SU-DHL-6 (cell line): ENCODE measurements at regions not wholly inside any gene's neighbourhood (a gene's known extent, or its start where the extent isn't known, plus 50 kb on each side); places are given as distances from the start of the nearest gene placed in this dataset.

ENCODE experiments used
- H2AFZ ChIP-seq: fragments of 200-600 bp; sonication (generic); 2 replicates; pipeline ENCODE4 v1.6.1; 2014; ENCODE audit warnings: low read depth, mild to moderate bottlenecking, moderate library complexity, mixed read lengths, antibody characterized with exemption, low read length; ENCODE audit not compliant: severe bottlenecking
- H3F3A ChIP-seq: fragments of 200-600 bp; shearing (Covaris generic); 2 replicates; pipeline ENCODE4 v1.6.0; 2016; ENCODE audit warnings: antibody characterized with exemption, mild to moderate bottlenecking; ENCODE audit not compliant: insufficient read depth
- H3K27ac ChIP-seq: fragments of 200-600 bp; sonication (generic); 2 replicates; pipeline ENCODE4 v1.5.1; 2016; ENCODE audit warnings: low read depth, mild to moderate bottlenecking, low read length, moderate library complexity, mixed read lengths
- H3K27me3 ChIP-seq: fragments of 200-600 bp; sonication (generic), shearing (Covaris generic); 2 replicates; pipeline ENCODE4 v1.6.0; 2014; ENCODE audit warnings: mild to moderate bottlenecking, low read length
- H3K36me3 ChIP-seq: fragments of 200-600 bp; sonication (generic); 2 replicates; pipeline ENCODE4 v1.6.1; 2014; ENCODE audit warnings: mild to moderate bottlenecking, low read length, mixed read lengths
- H3K4me2 ChIP-seq: fragments of 300-600, 200-600 bp; shearing (Covaris generic), sonication (generic); 2 replicates; pipeline ENCODE4 v1.6.0; 2014; ENCODE audit warnings: low read length, low read depth, mild to moderate bottlenecking; ENCODE audit not compliant: poor library complexity, severe bottlenecking
- H3K4me3 ChIP-seq: fragments of 200-600 bp; sonication (generic); 2 replicates; pipeline ENCODE4 v1.5.1; 2014; ENCODE audit warnings: antibody characterized with exemption, low read length, mild to moderate bottlenecking, mixed read lengths; ENCODE audit not compliant: insufficient read depth, poor library complexity, severe bottlenecking
- H3K79me2 ChIP-seq: fragments of 200-600 bp; sonication (generic); 2 replicates; pipeline ENCODE4 v1.6.1; 2014; ENCODE audit warnings: mild to moderate bottlenecking, low read length, moderate library complexity; ENCODE audit not compliant: insufficient read depth
- H3K9ac ChIP-seq: fragments of 200-600 bp; sonication (generic); 2 replicates; pipeline ENCODE4 v1.7.0; 2014; ENCODE audit warnings: mild to moderate bottlenecking, low read length
- H3K9me2 ChIP-seq: fragments of 200-600 bp; sonication (generic); replicated peaks from 2 replicates; pipeline ENCODE4 v1.6.1; 2014; ENCODE audit warnings: low read length; ENCODE audit not compliant: insufficient read depth
- H3K9me3 ChIP-seq: fragments of 200-600 bp; sonication (generic); 2 replicates; pipeline ENCODE4 v1.6.1; 2014; ENCODE audit warnings: low read length, mixed read lengths; ENCODE audit not compliant: insufficient read depth
- H4K20me1 ChIP-seq: fragments of 200-600 bp; sonication (generic); 2 replicates; pipeline ENCODE4 v1.6.1; 2014; ENCODE audit warnings: low read depth, mild to moderate bottlenecking, antibody characterized with exemption, low read length, moderate library complexity, mixed read lengths
- EZH2phosphoT487 ChIP-seq: fragments of 200-600 bp; sonication (generic), shearing (Covaris generic); conservative IDR thresholded peaks from 2 replicates; pipeline ENCODE4 v1.6.1; 2018; ENCODE audit warnings: mild to moderate bottlenecking, antibody characterized with exemption, low read length, moderate library complexity, mixed read lengths
- TF ChIP-seq, protein P1 (sequence below): fragments of 200-600 bp; sonication (generic); IDR thresholded peaks from one replicate; pipeline ENCODE4 v1.5.1; 2017; ENCODE audit warnings: antibody characterized with exemption, mild to moderate bottlenecking, low read length, moderate library complexity; ENCODE audit not compliant: insufficient read depth, poor library complexity, severe bottlenecking

DNA sequence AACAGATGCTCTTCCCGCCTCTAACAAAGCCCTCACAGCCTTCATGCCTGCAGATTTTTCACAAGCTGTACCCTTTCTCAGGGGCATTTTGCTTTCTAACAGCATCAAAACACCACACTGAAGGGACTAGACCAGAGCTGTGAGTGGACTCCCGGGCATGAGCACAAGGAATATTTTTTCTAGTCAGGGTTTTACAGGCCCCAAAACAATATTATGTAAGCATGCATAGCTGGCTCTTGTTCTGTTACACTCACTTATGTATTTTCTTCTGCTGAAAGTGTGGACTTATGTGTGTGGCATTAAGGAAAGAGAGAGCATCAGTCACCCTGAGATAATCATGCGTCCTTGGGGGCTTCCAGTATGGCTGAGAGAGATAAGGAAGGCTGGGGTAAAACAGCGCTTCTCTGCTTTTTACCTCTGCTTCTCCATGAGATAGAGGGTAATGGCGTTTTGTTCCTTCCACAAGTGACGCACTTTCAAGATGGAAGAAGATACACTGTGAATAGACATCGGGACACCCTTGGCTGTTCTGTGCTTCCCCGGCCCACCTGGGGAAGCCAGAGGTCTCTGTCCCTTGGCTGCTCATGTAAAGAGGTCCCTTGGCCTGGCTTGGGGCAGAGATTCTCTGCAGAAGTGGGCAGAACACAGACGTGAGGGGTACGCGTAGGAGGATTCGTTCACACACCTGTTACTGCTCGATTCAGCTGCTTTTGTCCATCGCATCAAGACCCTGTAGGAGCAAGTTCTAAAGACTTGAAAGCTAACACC, 266.7 kb upstream of the RAB4A start:
- Histone ChIP-seq H3K9ac (no peak overlapping the region), H3K79me2 (no peaks in the 10 kb centered on the region), H3F3A (no peaks in the 10 kb centered on the region), H3K27ac (no peak overlapping the region), H3K9me3 (no peaks in the 10 kb centered on the region), H4K20me1 (no peaks in the 10 kb centered on the region), H3K9me2 (no peaks in the 10 kb centered on the region), H3K36me3 (no peaks in the 10 kb centered on the region), H3K4me3 (no peak overlapping the region), H3K27me3 (no peaks in the 10 kb centered on the region), H2AFZ (no peak overlapping the region), H3K4me2 (no peak overlapping the region)
- TF ChIP-seq, protein P1, sequence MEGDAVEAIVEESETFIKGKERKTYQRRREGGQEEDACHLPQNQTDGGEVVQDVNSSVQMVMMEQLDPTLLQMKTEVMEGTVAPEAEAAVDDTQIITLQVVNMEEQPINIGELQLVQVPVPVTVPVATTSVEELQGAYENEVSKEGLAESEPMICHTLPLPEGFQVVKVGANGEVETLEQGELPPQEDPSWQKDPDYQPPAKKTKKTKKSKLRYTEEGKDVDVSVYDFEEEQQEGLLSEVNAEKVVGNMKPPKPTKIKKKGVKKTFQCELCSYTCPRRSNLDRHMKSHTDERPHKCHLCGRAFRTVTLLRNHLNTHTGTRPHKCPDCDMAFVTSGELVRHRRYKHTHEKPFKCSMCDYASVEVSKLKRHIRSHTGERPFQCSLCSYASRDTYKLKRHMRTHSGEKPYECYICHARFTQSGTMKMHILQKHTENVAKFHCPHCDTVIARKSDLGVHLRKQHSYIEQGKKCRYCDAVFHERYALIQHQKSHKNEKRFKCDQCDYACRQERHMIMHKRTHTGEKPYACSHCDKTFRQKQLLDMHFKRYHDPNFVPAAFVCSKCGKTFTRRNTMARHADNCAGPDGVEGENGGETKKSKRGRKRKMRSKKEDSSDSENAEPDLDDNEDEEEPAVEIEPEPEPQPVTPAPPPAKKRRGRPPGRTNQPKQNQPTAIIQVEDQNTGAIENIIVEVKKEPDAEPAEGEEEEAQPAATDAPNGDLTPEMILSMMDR, result no peak
- no peak for TF ChIP-seq EZH2phosphoT487

GRCh38 chr1:229005097-229005496, 265.8 kb upstream of the RAB4A start:
- Histone ChIP-seq H3K27me3 (no peaks in the 10 kb centered on the region), H3K9ac (no peak overlapping the region), H2AFZ (no peak overlapping the region), H3K9me2 (no peaks in the 10 kb centered on the region), H3K36me3 (no peaks in the 10 kb centered on the region), H3K9me3 (no peaks in the 10 kb centered on the region), H3F3A (no peaks in the 10 kb centered on the region), H3K27ac (no peak overlapping the region), H3K4me3 (no peak overlapping the region), H3K4me2 (no peak overlapping the region), H4K20me1 (no peaks in the 10 kb centered on the region), H3K79me2 (no peaks in the 10 kb centered on the region)
- TF ChIP-seq, protein P1, result no peak
- no peak for TF ChIP-seq EZH2phosphoT487

GRCh38 chr1:229005556-229005955, 265.4 kb upstream of the RAB4A start:
- Histone ChIP-seq H3K27me3 (no peaks in the 10 kb centered on the region), H3K27ac (no peak overlapping the region), H3K4me3 (no peak overlapping the region), H3K9me2 (no peaks in the 10 kb centered on the region), H3F3A (no peaks in the 10 kb centered on the region), H2AFZ (no peak overlapping the region), H3K4me2 (no peak overlapping the region), H3K79me2 (no peaks in the 10 kb centered on the region), H4K20me1 (no peaks in the 10 kb centered on the region), H3K9me3 (no peaks in the 10 kb centered on the region), H3K9ac (no peak overlapping the region), H3K36me3 (no peaks in the 10 kb centered on the region)
- TF ChIP-seq, protein P1, result no peak
- no peak for TF ChIP-seq EZH2phosphoT487
